Right ventricle myocardium inferior (tissue), 1 donor: ENCODE measurements at regions not wholly inside any gene's neighbourhood (a gene's known extent, or its start where the extent isn't known, plus 50 kb on each side); places are given as distances from the start of the nearest gene placed in this dataset.
"Not testable (repeated sequence)": the region's sequence is repeated elsewhere in the genome, so short reads cannot be mapped to it uniquely, and the experiment has no call there.

ENCODE experiments used
- ATAC-seq: fragments of 200-7000 bp; cut with Tn5 transposase; one replicate; pipeline ENCODE4 v1.9.1; 2020; ENCODE audit warnings: mild to moderate bottlenecking, moderate library complexity
- DNase-seq: peaks from one replicate; pipeline ENCODE4 v3.0.0; 2021; ENCODE audit errors: missing footprints
- intact Hi-C: fragments of 100-400 bp; cut with DNase I; formaldehyde crosslinking; loops from one replicate; pipeline ENCODE4 v1.11.0; 2022
- donor health status: DM: no; HTN: yes; CAD: no; lungs with severe emphysema.

DNA sequence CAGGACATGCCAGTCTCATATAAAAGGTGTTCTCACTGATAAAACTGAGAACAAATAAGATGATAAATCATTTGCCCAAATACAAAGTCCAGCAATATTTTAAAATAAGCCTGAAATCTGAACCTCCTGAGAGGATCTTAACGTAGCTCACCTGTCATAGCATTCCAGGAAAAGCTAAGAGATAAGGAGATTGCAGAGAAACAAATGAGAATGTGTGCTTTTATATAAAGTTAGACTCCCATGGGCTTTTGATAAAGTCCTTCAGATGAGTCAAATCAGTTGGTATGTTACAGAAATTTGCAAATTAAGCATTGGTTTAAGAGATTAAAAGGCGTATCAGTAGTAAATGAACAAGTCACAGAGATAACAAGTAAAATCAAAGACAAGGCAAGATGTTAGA is 452.9 kb upstream of the CHAC2 start:
- intact Hi-C loops = no loop called here
- no peak for DNase-seq
- no peak for ATAC-seq

DNA sequence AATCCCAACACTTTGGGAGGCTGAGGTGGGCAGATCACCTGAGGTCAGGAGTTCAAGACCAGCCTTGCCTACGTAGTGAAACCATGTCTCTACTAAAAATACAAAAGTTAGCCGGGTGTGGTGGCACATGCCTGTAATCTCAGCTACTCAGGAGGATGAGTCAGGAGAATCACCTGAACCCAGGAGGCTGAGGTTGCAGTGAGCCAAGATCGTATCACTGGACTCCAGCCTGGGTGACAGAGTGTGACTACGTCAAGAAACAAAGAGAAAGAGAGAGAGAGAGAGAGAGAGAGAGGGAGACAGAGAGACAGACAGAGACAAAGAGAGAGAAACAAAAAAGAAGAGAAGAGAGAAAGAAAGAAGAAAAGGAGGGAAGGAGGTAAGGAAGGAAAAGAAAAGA is 454.0 kb upstream of the CHAC2 start:
- ATAC-seq, intact Hi-C loops: not testable (repeated sequence)

DNA sequence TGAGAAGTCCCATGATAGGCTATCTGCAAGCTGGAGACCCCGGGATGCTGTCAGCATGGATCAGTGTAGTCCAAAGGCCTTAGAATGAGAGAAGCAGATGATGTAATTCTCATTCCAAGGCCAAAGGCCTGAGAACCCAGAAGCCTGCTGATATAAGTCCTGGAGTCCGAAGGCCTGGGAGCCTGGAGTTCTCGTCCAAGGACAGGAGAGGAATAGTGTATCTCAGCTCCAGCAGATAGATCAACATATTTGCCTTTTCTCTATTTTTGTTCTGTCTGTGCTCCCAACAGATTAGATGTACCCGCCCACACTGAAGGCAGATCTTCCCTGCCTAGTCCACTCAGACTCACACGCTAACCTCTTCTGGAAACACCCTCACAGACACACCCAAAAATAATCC is 454.9 kb upstream of the CHAC2 start:
- ATAC-seq (peak; percentile 68), DNase-seq (no peak)
- intact Hi-C loops = no loop called here

More for the DNA sequence above, 454.0 kb upstream of the CHAC2 start:
- DNase-seq = not testable (repeated sequence)

DNA sequence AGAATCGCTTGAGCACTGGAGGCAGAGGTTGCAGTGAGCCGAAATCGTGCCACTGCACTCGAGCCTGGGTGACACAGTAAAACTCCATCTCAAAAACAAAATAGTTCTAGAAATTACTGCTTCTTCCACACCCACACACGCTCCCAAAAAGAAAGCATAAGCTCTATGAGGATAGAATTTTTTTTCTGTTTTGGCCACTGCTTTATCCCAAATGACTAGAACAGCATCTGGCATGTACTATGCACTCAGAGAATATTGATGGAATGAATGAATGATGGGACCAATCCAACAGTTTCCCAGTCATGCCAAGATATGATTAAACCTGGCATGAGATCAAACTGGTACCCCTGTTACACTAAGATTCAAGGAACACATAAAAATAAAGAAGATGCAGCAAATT is 455.4 kb upstream of the CHAC2 start:
- intact Hi-C loops = no loop called here
- ATAC-seq (peak; percentile 20), DNase-seq (no peak)

DNA sequence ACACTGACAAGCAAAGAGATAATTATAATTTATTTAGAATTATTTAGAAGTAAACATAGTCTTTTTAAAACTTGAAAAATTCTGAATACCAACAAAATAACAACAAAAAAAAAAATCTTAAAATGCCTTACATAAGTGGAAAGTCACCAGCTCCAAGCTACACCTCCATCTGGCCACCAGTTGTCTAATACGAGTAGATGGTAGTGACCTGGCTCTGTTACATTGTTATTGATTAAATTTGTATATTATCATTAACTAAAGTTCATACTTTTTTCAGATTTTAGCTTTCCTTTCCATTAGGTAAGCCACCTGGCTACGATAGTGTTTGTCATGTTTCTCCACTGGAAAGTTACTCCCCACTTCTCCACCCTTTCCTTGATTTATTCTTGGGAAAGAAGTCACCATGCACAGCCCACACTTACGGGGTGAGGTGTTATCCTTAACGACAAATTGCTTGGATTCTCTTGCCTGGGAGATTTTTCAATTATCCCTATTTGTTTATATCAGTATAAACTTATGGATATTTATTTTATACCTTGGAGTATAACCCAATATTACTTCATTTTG is 464.5 kb upstream of the CHAC2 start:
- intact Hi-C loops = no loop called here
- no peak for ATAC-seq

DNA sequence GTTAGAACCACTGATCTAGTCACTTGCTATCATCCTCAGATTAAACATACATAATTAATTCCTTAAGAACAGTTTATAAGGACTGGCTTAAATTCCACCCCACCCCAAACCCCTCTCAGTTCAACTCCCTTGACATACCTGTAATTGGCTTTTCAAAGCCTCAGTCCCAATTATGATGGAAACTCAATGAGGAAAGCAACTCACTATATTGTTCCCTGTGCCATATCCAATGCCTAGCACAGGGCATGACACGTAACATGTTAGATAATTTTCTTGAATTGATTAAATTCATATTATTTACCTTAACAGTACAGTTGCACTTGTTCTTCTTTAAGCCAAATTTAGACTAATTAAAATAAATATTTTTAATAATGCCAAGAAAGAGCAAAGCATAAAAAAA is 465.1 kb upstream of the CHAC2 start:
- intact Hi-C loops = no loop called here
- no peak for DNase-seq

More for the DNA sequence above, 464.5 kb upstream of the CHAC2 start:
- DNase-seq = no peak

DNA sequence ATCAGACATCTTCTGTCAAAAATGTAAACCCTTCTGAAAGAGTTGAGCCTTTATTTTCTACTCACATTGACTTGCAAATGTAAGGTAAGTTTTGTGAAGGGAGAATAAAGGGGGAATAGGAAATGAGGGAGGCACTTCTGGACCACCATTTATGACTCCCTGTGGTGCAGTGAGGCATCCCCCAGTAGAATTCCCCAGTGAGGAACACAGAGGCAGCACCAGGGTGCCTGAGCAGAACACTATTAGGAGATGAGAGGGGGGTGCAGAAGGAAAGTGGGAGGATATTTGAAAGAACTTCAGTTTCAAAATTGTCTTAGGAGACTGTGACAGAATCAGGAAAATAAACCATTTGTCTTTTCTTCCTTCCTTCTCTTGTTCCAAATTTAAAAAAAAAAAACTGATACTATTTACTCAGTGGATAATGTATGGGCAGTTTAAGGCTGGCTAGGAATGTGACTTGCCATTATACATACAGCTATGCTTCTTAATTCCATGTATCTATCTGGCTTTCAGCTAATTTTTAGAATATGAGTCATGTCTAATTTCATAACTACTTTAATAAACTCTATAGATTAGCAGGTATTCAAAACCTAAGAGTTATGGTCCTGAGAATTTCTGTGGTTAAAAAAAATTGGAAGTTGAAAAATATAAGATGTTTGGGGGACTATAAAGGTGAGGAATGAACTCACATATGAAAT is 478.1 kb upstream of the CHAC2 start:
- no peak for DNase-seq
- no peak for ATAC-seq
- intact Hi-C loops = no loop called here

More for the DNA sequence above, 465.1 kb upstream of the CHAC2 start:
- ATAC-seq = no peak

DNA sequence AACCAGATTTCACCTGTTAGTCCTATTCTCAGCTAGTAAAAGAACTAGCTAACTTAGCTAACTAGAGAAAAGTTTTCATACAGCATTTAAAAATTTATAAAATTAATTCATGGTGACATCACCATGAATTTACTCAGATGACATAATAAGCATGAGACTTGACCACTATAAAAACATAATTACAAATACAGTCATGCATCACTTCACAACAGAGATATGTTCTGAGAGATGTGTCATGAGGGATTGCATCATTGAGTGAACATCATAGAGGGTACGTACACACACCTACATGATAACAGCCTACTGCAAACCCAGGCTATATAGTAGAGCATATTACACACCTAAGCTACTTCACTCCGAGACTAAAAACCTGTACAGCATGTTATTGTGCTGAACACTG is 481.3 kb upstream of the CHAC2 start:
- intact Hi-C loops = no loop called here
- no peak for ATAC-seq
- no peak for DNase-seq

DNA sequence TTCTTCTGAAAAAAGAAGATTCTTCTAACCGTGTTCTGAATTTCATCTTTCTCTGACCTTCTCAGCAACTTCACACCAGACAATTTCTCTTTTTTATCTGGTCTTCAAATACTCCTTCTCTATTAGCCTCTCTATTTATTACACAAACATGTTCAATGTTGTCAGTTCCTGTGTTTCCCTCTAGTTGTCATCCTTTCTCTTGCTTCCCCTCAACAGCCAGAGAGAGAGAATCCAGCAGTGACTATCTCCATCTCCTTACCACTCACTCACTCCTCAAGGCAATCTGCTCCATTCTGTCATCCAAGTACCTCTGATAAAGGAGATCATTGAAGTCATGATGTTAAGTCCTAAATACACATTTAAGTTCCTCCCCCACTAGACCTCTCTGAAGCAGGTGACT is 491.9 kb upstream of the CHAC2 start:
- ATAC-seq = no peak
- intact Hi-C loops = no loop called here

DNA sequence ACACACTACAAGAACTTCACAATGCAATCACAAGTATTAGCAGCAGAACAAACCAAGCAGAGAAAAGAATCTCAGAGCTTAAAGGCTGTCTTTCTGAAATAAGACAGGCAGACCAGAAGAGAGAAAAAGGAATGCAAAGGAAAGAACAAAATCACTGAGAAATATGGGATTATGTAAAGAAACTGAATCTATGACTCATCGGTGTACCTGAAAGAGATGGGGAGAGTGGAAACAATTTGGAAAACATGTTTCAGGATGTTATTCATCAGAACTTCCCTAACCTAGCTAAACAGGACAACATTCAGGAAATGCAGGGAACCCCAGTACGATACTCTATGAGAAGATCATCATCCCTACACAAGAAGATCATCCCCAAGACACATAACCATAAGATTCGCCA is 499.0 kb upstream of the CHAC2 start:
- intact Hi-C loops = no loop called here
- DNase-seq (no peak), ATAC-seq (no peak)

More for the DNA sequence above, 491.9 kb upstream of the CHAC2 start:
- no peak for DNase-seq

DNA sequence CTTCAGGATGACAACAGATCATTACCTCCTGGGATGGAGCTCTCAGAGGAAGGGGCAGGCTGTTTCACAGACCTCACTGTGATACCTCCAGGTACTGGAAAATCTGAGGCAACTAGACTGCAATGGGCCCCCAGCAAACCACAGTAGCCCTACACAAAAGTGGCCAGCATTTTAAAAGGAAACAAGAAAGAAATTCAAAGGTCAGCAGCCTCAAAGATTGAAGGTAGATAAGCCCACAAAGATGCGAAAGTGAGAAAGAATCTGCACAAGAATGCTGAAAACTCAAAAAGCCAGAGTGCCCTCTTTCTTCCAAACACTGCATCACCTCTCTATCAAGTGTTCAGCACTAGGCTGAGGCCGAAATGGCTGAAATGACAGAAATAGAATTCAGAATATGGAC is 499.5 kb upstream of the CHAC2 start:
- intact Hi-C loops = no loop called here
- DNase-seq (no peak), ATAC-seq (no peak)

DNA sequence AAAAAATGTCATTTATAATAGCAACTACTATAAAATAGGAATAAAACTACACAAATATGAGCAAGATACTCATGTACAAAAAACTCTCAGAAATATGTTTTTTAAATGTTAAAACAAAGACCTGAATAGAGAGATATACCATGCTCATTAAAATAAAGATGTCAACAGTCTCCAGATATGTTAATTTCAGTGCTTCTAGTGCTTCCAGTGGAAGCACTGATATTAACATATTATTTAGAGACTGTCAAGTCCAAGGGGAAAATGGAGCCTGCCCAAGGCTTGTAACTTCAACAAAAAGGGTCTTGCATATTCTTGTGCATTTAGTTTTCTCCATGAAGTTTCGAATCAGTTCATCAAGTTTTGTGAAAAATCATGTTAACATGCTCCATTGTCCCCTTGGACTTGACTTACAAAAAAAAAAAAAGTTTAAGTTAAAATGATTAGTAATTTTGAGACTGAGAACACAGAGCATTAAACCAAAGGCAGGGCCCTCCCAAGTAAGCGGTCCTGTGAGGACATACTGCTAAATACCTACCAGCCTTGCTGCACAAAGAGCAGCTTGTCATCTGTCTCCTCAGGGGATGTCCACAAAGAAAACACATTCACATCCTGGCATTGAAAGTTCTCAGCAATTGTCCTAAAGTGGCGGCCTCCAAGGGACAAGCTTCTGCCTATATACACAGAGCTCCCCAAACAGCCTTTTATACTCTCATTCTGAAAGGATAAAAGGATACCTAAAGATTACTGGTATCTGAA is 501.9 kb upstream of the CHAC2 start:
- DNase-seq = no peak
- intact Hi-C loops = no loop called here
- ATAC-seq = no peak

DNA sequence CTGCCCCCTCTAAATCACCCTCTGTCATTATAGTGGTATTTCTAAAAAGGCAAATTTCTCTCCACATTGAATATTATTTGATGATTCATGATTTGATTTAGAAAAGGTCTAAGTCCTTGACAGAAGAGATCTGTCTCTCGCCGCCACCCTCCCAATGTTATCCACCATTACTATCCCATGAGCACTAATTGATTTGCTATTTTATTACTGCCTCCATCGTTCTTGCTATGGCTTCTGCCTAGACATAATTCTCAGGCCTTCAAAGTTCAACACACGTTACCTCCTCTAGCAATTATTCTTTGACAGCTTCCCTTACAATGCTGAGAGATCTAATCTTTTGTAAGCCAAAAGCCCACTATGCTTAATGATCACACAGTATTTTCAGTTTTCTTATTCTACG is 507.0 kb upstream of the CHAC2 start:
- DNase-seq (no peak), ATAC-seq (no peak)
- intact Hi-C loops = no loop called here

DNA sequence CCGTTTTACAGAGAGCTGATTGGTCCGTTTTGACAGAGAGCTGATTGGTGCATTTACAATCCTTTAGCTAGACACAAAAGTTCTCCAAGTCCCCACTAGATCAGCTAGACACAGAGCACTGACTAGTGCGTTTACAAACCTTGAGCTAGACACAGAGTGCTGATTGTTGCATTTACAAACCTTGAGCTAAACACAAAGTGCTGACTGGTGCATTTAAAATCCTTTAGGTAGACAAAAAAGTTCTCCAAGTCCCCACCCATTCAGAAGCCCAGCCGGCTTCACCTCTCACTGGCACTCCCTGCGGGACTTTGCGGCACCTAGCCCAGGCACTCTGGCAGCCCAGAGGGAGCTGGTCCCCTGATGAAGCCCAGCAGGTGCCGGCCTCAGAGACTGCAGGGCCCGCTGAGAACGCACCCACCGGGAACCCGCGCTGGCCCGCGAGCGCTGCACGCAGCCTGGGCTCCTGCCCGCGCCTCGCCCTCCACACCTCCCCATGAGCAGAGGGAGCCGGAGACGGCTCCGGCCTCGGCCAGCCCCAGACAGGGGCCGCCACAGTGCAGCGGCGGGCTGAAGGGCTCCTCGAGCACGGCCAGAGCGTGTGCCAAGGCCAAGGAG is 508.1 kb upstream of the CHAC2 start:
- no peak for ATAC-seq
- DNase-seq = no peak
- intact Hi-C loops = no loop called here

DNA sequence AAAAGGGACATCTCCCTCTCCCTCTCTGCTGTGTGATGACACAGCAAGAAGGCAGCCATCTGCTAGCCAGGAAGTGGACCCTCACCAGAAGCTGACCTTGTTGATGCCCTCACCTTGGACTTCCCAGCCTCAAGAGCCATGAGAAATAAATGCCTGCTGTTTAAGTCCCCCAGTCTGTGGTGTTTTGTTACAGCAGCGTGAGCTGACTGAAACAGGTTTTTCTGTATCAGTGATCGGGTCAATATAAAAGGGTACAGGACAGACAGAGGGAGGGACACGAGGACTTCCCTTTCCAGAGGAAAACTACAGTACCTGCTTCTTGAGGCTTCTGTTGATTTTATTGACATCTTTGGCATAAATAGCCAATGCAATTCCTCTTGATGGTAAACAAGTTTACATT is 510.3 kb upstream of the CHAC2 start:
- no peak for DNase-seq
- no peak for ATAC-seq
- intact Hi-C loops = no loop called here

DNA sequence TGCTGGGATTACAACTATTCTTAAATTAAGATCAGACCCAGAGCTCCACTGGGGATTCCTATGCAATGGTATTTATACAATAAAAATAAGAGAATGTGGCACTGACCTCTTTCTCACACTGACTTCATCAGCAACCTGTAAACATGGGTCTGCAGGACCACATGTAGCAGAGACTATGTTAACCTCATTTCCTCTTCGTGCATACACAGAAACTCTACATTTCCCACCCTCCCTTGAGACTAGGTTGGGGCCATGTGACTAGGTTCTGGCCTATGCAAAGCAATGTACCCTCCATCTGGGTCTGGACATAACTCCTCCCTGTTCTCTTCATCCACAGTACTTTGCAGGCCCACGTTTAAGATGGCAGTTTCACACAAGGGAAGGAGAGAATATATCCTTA is 514.4 kb upstream of the CHAC2 start:
- ATAC-seq = no peak
- intact Hi-C loops = no loop called here
- DNase-seq = no peak

DNA sequence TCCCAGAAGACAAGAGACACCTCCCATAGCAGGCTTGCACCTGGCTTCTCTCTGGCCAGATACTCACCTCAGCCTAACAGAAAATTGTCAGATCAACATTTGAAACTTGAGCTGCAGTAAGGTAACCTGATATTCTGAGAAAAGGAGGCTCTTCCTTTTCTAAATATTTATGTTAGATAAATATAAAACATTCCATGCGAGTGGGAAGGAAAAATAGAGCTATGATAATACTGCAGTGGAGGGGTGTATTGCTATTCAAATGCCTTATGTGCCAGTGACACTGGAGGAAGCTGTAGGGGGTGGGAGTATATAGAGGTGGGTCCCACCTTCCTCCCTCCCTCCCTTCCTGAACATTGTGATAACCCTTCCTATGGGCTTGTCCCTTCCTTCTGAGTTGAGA is 515.5 kb upstream of the CHAC2 start:
- intact Hi-C loops = no loop called here
- no peak for DNase-seq
- no peak for ATAC-seq

DNA sequence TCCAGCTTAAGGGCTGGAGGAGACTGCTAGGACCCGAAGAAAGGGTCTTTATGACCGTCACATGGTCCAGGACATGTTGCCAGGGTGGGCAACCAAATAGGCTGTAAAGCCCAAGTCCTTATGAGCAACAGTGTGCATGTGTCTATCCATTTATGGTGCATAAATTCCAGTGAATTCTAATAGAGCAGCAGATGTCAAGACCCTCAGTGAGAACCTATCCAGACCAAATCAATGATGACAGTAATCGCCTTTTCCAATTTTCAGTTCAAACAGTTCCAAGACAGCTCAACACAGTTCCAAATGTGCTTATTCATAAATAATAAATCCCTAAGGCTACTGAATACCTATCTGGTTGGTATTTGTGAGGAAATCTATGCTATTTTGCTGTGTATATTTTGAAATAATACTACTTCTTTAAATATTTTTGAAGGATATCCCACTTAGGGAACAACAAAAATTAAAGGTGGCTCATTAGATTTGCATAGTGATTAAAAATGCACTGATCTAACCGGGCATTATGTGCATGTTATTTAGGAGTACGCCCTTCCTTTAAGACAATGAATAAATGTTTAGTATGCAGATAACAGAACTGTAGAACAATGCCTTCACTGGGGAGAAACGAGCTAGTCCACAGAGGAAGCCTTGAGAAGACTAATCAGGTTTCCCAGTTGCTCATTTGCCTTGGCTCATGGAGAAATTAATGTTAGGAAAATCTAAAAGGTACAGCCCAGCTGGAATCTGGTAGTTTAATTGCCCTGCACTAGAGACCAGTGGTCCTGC is 519.5 kb upstream of the CHAC2 start:
- ATAC-seq (no peak), DNase-seq (no peak)
- intact Hi-C loops = no loop called here

DNA sequence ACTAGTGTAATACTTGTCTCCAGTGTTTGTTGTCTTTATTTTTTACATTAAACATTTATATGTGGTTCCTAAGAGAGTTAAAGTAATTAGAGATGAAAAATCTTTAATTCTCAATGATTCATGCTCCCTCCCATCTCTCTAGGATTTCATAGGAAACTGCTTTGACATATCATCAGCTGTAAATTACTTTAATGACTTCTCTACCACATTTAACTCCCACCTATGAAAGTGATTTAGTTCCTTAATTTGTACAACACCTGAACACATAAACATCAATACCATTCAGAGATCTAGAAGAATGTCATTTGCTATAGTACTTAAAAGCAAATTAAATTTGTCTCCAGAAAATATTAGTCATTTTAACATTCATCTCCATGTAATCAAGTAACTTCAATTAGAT is 524.2 kb upstream of the CHAC2 start:
- ATAC-seq (no peak), DNase-seq (no peak)
- intact Hi-C loops = no loop called here
